ENCODE measurements at regions not wholly inside any gene's neighbourhood (a gene's known extent, or its start where the extent isn't known, plus 50 kb on each side); places are given as distances from the start of the nearest gene placed in this dataset.

DNA sequence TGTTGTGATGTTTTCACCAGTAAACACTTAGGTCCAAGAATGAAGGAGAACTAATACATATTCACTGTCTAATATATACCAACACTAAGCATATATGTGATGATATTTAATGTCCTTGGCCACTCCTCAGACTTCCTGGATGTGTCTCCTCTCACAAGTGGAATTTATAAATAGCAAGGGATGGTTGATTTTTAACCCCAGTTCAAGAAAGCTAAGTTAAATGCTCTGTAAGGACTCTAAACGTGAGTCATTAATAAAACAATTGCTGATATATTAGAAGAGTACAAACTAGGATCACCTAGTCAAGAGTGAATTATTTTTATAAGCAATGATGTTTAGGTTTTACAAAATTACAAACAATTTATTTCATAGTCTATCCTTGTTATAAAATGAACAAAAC is 355.9 kb upstream of the TMEM229A start:
- no peaks in the 10 kb centered on the region for H3K9me3 ChIP-seq
- no peaks in the 10 kb centered on the region for H3K36me3 ChIP-seq (replicated peaks in 1 of 2; ENCODE audit: control insufficient read depth in 1 of 2, insufficient read depth in 2 of 2, low read length in 1 of 2)
- no peak overlapping the region for H3K4me2 ChIP-seq
- peaks cover 0 to 14% of the 10 kb centered on the region in 2 experiments; a peak in 2 of 4 replicates for H3K4me1 ChIP-seq (ENCODE audit: control insufficient read depth in 1 of 2, insufficient read depth in 2 of 2, low read depth in 1 of 2, low read length in 1 of 2)
- no peak overlapping the region for H3K9ac ChIP-seq
- H3K4me3 ChIP-seq (ENCODE audit: low read depth in 2 of 2, low read length in 1 of 2) = no peak overlapping the region
- H3K9me2 ChIP-seq = no peaks in the 10 kb centered on the region
- no peaks in the 10 kb centered on the region for H4K20me1 ChIP-seq (ENCODE audit: insufficient read depth)
- 52% methylated on average over 1 of the region's 1 CpG for WGBS (ENCODE audit: low lambda C conversion rate)
- TF ChIP-seq GABPA (IDR thresholded peaks at IDR 0.05; ENCODE audit: low read depth) (no peak), RCOR1 (IDR thresholded peaks at IDR 0.05; ENCODE audit: low read length) (no peak), ELF1 (IDR thresholded peaks at IDR 0.05) (no peak), NRF1 (IDR thresholded peaks at IDR 0.05; ENCODE audit: low read depth, low read length) (no peak), RAD21 (IDR thresholded peaks at IDR 0.05; ENCODE audit: low read length) (no peak), FOSL2 (IDR thresholded peaks at IDR 0.05; ENCODE audit: borderline replicate concordance, low read depth) (no peak), TCF12 (IDR thresholded peaks at IDR 0.05) (no peak), FOXJ3 (CRISPR knock-in tag; IDR thresholded peaks at IDR 0.05) (no peak), TAF1 (IDR thresholded peaks at IDR 0.05; ENCODE audit: borderline replicate concordance, low read depth, low read length) (no peak), NFIC (IDR thresholded peaks at IDR 0.05; ENCODE audit: borderline replicate concordance) (no peak), FOXM1 (IDR thresholded peaks at IDR 0.05; ENCODE audit: low read depth) (no peak), SIN3A (IDR thresholded peaks at IDR 0.05; ENCODE audit: borderline replicate concordance, low read depth, low read length) (no peak), EP300 (IDR thresholded peaks at IDR 0.05; ENCODE audit: borderline replicate concordance in 1 of 2, low read depth in 1 of 2, low read length in 1 of 2) (no peak), RFX5 (IDR thresholded peaks at IDR 0.05; ENCODE audit: low read length) (no peak)
- TF ChIP-seq, protein P1, sequence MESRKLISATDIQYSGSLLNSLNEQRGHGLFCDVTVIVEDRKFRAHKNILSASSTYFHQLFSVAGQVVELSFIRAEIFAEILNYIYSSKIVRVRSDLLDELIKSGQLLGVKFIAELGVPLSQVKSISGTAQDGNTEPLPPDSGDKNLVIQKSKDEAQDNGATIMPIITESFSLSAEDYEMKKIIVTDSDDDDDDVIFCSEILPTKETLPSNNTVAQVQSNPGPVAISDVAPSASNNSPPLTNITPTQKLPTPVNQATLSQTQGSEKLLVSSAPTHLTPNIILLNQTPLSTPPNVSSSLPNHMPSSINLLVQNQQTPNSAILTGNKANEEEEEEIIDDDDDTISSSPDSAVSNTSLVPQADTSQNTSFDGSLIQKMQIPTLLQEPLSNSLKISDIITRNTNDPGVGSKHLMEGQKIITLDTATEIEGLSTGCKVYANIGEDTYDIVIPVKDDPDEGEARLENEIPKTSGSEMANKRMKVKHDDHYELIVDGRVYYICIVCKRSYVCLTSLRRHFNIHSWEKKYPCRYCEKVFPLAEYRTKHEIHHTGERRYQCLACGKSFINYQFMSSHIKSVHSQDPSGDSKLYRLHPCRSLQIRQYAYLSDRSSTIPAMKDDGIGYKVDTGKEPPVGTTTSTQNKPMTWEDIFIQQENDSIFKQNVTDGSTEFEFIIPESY (IDR thresholded peaks at IDR 0.05; ENCODE audit: borderline replicate concordance, low read depth) = no peak
- TF ChIP-seq, protein P2, sequence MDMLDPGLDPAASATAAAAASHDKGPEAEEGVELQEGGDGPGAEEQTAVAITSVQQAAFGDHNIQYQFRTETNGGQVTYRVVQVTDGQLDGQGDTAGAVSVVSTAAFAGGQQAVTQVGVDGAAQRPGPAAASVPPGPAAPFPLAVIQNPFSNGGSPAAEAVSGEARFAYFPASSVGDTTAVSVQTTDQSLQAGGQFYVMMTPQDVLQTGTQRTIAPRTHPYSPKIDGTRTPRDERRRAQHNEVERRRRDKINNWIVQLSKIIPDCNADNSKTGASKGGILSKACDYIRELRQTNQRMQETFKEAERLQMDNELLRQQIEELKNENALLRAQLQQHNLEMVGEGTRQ (IDR thresholded peaks at IDR 0.05; ENCODE audit: borderline replicate concordance, low read depth, low read length) = no peak
- TF ChIP-seq, protein P3, sequence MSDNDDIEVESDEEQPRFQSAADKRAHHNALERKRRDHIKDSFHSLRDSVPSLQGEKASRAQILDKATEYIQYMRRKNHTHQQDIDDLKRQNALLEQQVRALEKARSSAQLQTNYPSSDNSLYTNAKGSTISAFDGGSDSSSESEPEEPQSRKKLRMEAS (IDR thresholded peaks at IDR 0.05; ENCODE audit: low read depth) = no peak
- TF ChIP-seq, protein P4, sequence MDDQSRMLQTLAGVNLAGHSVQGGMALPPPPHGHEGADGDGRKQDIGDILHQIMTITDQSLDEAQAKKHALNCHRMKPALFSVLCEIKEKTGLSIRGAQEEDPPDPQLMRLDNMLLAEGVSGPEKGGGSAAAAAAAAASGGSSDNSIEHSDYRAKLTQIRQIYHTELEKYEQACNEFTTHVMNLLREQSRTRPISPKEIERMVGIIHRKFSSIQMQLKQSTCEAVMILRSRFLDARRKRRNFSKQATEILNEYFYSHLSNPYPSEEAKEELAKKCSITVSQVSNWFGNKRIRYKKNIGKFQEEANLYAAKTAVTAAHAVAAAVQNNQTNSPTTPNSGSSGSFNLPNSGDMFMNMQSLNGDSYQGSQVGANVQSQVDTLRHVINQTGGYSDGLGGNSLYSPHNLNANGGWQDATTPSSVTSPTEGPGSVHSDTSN (IDR thresholded peaks at IDR 0.05) = no peak
- TF ChIP-seq, protein P5, sequence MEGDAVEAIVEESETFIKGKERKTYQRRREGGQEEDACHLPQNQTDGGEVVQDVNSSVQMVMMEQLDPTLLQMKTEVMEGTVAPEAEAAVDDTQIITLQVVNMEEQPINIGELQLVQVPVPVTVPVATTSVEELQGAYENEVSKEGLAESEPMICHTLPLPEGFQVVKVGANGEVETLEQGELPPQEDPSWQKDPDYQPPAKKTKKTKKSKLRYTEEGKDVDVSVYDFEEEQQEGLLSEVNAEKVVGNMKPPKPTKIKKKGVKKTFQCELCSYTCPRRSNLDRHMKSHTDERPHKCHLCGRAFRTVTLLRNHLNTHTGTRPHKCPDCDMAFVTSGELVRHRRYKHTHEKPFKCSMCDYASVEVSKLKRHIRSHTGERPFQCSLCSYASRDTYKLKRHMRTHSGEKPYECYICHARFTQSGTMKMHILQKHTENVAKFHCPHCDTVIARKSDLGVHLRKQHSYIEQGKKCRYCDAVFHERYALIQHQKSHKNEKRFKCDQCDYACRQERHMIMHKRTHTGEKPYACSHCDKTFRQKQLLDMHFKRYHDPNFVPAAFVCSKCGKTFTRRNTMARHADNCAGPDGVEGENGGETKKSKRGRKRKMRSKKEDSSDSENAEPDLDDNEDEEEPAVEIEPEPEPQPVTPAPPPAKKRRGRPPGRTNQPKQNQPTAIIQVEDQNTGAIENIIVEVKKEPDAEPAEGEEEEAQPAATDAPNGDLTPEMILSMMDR (IDR thresholded peaks at IDR 0.05) = no peak
- CTCF ChIA-PET = no interaction called here
- H3K27ac ChIP-seq (ENCODE audit: low read depth in 2 of 2, low read length in 1 of 2) = no peak overlapping the region
- POLR2A ChIA-PET = no interaction called here
- H2AFZ ChIP-seq (ENCODE audit: low read depth) = no peak overlapping the region
- H3F3A ChIP-seq (replicated peaks; ENCODE audit: insufficient read depth) = no peaks in the 10 kb centered on the region
- no peak for DNase-seq
- H3K79me2 ChIP-seq (ENCODE audit: insufficient read depth) = no peaks in the 10 kb centered on the region
- H3K27me3 ChIP-seq (ENCODE audit: insufficient read depth) = no peaks in the 10 kb centered on the region

All from SK-N-SH (cell line).